COLO668 (cell line): ENCODE measurements at regions not wholly inside any gene's neighbourhood (a gene's known extent, or its start where the extent isn't known, plus 50 kb on each side); places are given as distances from the start of the nearest gene placed in this dataset.

Source experiments
- DNase-seq: peaks from one replicate; lab custom pipeline; 2025; ENCODE audit not compliant: unreplicated experiment; lab: John Stamatoyannopoulos, UW

- DNase-seq, result no peak
These were observed 208.1 kb downstream of the ARHGAP12 start for GRCh38 chr10:31720546-31720945.

- DNase-seq, result no peak
These were observed 219.2 kb downstream of the ARHGAP12 start for GRCh38 chr10:31709476-31709875.

GRCh38 chr10:31709028-31709427 is 219.6 kb downstream of the ARHGAP12 start:
- no peak for DNase-seq

- DNase-seq, result no peak
These were observed 220.2 kb downstream of the ARHGAP12 start for GRCh38 chr10:31708474-31708873.

- DNase-seq, result no peak
These were observed 220.6 kb downstream of the ARHGAP12 start for GRCh38 chr10:31708046-31708445.

- no peak for DNase-seq
These were observed 221.3 kb downstream of the ARHGAP12 start for GRCh38 chr10:31707093-31708039.

GRCh38 chr10:31706464-31707092 is 222.1 kb downstream of the ARHGAP12 start:
- no peak for DNase-seq

GRCh38 chr10:31705136-31705535 is 223.5 kb downstream of the ARHGAP12 start:
- no peak for DNase-seq

- DNase-seq, result no peak
These were observed 224.4 kb downstream of the ARHGAP12 start for GRCh38 chr10:31704195-31704594.

- DNase-seq, result no peak
These were observed 225.7 kb downstream of the ARHGAP12 start for GRCh38 chr10:31702954-31703353.

- no peak for DNase-seq
These were observed 226.6 kb downstream of the ARHGAP12 start for GRCh38 chr10:31702005-31702404.

GRCh38 chr10:31701546-31701945 is 227.1 kb downstream of the ARHGAP12 start:
- no peak for DNase-seq

GRCh38 chr10:31700181-31700611 is 228.4 kb downstream of the ARHGAP12 start:
- no peak for DNase-seq

GRCh38 chr10:31698181-31698830 is 230.3 kb downstream of the ARHGAP12 start:
- DNase-seq, result no peak

- DNase-seq, result no peak
These were observed 231.1 kb downstream of the ARHGAP12 start for GRCh38 chr10:31697271-31698180.

GRCh38 chr10:31694929-31695837 is 233.4 kb downstream of the ARHGAP12 start:
- no peak for DNase-seq

- DNase-seq, result no peak
These were observed 234.4 kb downstream of the ARHGAP12 start for GRCh38 chr10:31694126-31694685.

GRCh38 chr10:31693491-31693890 is 235.1 kb downstream of the ARHGAP12 start:
- no peak for DNase-seq

GRCh38 chr10:31689233-31689632 is 239.4 kb downstream of the ARHGAP12 start:
- no peak for DNase-seq
